Mesenchymal stem cell (in vitro differentiated cells and primary cell): ENCODE measurements at regions not wholly inside any gene's neighbourhood (a gene's known extent, or its start where the extent isn't known, plus 50 kb on each side); places are given as distances from the start of the nearest gene placed in this dataset.

ENCODE experiments used
- DNase-seq: peaks from one replicate; pipeline ENCODE4 v3.0.0-alpha.2; 2013
- H2AFZ ChIP-seq: one replicate; pipeline ENCODE4 v1.6.1; 2013; ENCODE audit warnings: low read depth, mild to moderate bottlenecking, control low read depth, inconsistent platforms, low read length, moderate library complexity
- H2AK5ac ChIP-seq: 2 replicates; pipeline ENCODE4 v1.6.1; 2013; ENCODE audit warnings: low read length, moderate library complexity, mild to moderate bottlenecking, inconsistent platforms; ENCODE audit not compliant: severe bottlenecking
- H2BK120ac ChIP-seq: one replicate; pipeline ENCODE4 v1.6.1; 2013; ENCODE audit warnings: low read depth, mild to moderate bottlenecking, inconsistent platforms, low read length, moderate library complexity
- H2BK12ac ChIP-seq, 2 experiments: one replicate each; pipeline ENCODE4 v1.6.1; 2013; ENCODE audit warnings: inconsistent platforms in 2 of 2, low read length in 2 of 2, mild to moderate bottlenecking in 2 of 2, moderate library complexity in 2 of 2, control low read depth in 1 of 2
- H2BK15ac ChIP-seq: one replicate; pipeline ENCODE4 v1.6.1; 2013; ENCODE audit warnings: mild to moderate bottlenecking, low read depth, inconsistent platforms; ENCODE audit not compliant: poor library complexity, severe bottlenecking
- H2BK5ac ChIP-seq: 2 replicates; pipeline ENCODE4 v1.6.1; 2013; ENCODE audit warnings: low read depth, mild to moderate bottlenecking, low read length, control low read depth, inconsistent platforms; ENCODE audit not compliant: poor library complexity, severe bottlenecking
- H3K14ac ChIP-seq, 2 experiments: one replicate each; pipeline ENCODE4 v1.6.1; 2013; ENCODE audit warnings: inconsistent platforms in 2 of 2, low read length in 2 of 2, control low read depth in 1 of 2, mild to moderate bottlenecking in 1 of 2, moderate library complexity in 1 of 2
- H3K18ac ChIP-seq, 2 experiments: one replicate each; pipeline ENCODE4 v1.6.1; 2013; ENCODE audit warnings: inconsistent platforms in 2 of 2, low read length in 2 of 2, control low read depth in 1 of 2, low read depth in 1 of 2, mild to moderate bottlenecking in 1 of 2
- H3K23ac ChIP-seq, 2 experiments: one replicate each; pipeline ENCODE4 v1.6.1; 2013; ENCODE audit warnings: inconsistent platforms in 2 of 2, low read length in 2 of 2, mild to moderate bottlenecking in 2 of 2, moderate library complexity in 2 of 2, control low read depth in 1 of 2
- H3K27ac ChIP-seq: 2 replicates; pipeline ENCODE4 v1.5.1; 2013; ENCODE audit warnings: mild to moderate bottlenecking, moderate library complexity, low read length, control low read depth, inconsistent platforms; ENCODE audit not compliant: poor library complexity, severe bottlenecking
- H3K27me3 ChIP-seq, 2 experiments: 2 replicates each; pipeline versions ENCODE4 v1.6.1 to v1.7.0; 2013; ENCODE audit warnings: low read length in 2 of 2, mild to moderate bottlenecking in 2 of 2, moderate library complexity in 2 of 2, control low read depth in 1 of 2, inconsistent platforms in 1 of 2; ENCODE audit not compliant: control insufficient read depth in 1 of 2, insufficient read depth in 1 of 2
- H3K36me3 ChIP-seq, 2 experiments: 2 replicates each; pipeline versions ENCODE4 v1.6.1 to v1.7.0; 2013; ENCODE audit warnings: low read length in 2 of 2, control low read depth in 1 of 2, inconsistent platforms in 1 of 2, low read depth in 1 of 2, mild to moderate bottlenecking in 1 of 2; ENCODE audit not compliant: insufficient read depth in 2 of 2, control insufficient read depth in 1 of 2
- H3K4ac ChIP-seq, 2 experiments: one replicate each; pipeline ENCODE4 v1.6.1; 2013; ENCODE audit warnings: inconsistent platforms in 2 of 2, low read length in 2 of 2, mild to moderate bottlenecking in 2 of 2, moderate library complexity in 2 of 2, control low read depth in 1 of 2, low read depth in 1 of 2
- H3K4me1 ChIP-seq: 2 replicates; pipeline ENCODE4 v1.6.1; 2013; ENCODE audit warnings: low read depth, low read length, control low read depth; ENCODE audit not compliant: control insufficient read depth, insufficient read depth
- H3K4me2 ChIP-seq: 2 replicates; pipeline ENCODE4 v1.6.1; 2013; ENCODE audit warnings: low read length, mild to moderate bottlenecking, inconsistent platforms; ENCODE audit not compliant: poor library complexity, severe bottlenecking
- H3K4me3 ChIP-seq, 2 experiments: 2 replicates each; pipeline versions ENCODE4 v1.5.1 to v1.7.0; 2013; ENCODE audit warnings: low read length in 2 of 2, mild to moderate bottlenecking in 2 of 2, control low read depth in 1 of 2, low read depth in 1 of 2; ENCODE audit not compliant: insufficient read depth in 1 of 2
- H3K79me1 ChIP-seq: replicated peaks from 2 replicates; pipeline ENCODE4 v1.6.1; 2013; ENCODE audit warnings: mild to moderate bottlenecking, control low read depth, low read length, inconsistent platforms; ENCODE audit not compliant: poor library complexity, severe bottlenecking
- H3K9ac ChIP-seq: 2 replicates; pipeline ENCODE4 v1.7.0; 2013; ENCODE audit warnings: mild to moderate bottlenecking, low read length, moderate library complexity
- H3K9me3 ChIP-seq: 2 replicates; pipeline ENCODE4 v1.7.0; 2013; ENCODE audit warnings: mild to moderate bottlenecking, low read length; ENCODE audit not compliant: control insufficient read depth
- H4K8ac ChIP-seq: one replicate; pipeline ENCODE4 v1.6.1; 2013; ENCODE audit warnings: inconsistent platforms, mild to moderate bottlenecking, low read length, moderate library complexity
- H4K91ac ChIP-seq: one replicate; pipeline ENCODE4 v1.6.1; 2013; ENCODE audit warnings: mild to moderate bottlenecking, low read length, inconsistent platforms
- WGBS: methylation state at CpG from one replicate; pipeline ENCODE4 v1.1.7; 2013; ENCODE audit warnings: mixed read lengths; 5-methylcytosine and 5-hydroxymethylcytosine counted together

DNA sequence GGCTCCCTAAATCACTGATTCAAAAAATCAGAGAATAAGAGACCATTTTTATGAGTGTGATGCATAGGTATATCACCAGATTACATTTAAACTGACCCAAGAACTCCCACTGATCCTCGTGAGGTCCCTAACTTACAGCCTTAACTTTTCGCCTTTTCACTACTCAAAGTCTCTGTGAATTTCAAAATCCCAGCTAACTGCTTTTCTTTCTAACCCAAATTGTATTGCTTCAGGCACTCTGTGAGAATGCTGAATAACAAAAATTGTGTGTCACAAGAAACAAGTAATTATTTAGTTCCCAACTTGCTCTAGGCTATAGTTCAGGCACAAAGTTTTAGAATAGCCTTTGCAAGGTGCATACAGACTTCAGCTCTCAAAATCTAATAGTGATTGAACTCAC, 368.6 kb downstream of the CHSY3 start:
- H2BK15ac ChIP-seq: no peak overlapping the region

DNA sequence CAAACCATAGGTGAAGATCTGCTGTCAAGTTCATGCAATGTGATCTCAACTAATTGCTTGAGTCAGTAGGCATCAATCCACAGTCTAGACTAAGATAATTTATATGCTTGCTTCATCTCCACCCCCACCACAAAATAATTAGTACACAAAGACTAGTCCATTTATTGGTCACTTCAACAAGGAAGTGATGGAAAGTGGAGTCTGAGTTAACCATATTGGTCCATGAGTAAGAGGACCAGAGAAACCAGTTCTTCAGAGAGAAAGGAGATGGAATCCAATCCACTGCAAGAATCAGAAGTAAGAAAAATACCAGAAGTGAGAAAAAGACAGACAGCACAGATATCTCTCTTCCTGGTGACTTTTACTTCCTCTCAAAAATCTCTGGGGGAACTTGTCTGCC, 366.5 kb downstream of the CHSY3 start:
- no peak overlapping the region for H2AFZ ChIP-seq
- no peaks in the 10 kb centered on the region for H3K79me1 ChIP-seq
- H3K4me3 ChIP-seq: no peak overlapping the region
- no peak overlapping the region for H2BK5ac ChIP-seq
- H3K9me3 ChIP-seq: no peaks in the 10 kb centered on the region
- H3K4me1 ChIP-seq: no peaks in the 10 kb centered on the region
- no peak overlapping the region for H2AK5ac ChIP-seq
- no peak overlapping the region for H3K27ac ChIP-seq
- H3K23ac ChIP-seq: no peak overlapping the region
- H4K91ac ChIP-seq: no peak overlapping the region
- no peak for DNase-seq
- no peak overlapping the region for H4K8ac ChIP-seq
- H3K36me3 ChIP-seq: no peaks in the 10 kb centered on the region
- H3K9ac ChIP-seq: no peak overlapping the region
- no peak overlapping the region for H3K4me2 ChIP-seq
- no peak overlapping the region for H3K14ac ChIP-seq
- H3K4ac ChIP-seq: no peak overlapping the region
- H2BK15ac ChIP-seq: no peak overlapping the region
- no peak overlapping the region for H3K18ac ChIP-seq
- H2BK120ac ChIP-seq: no peak overlapping the region
- no peak overlapping the region for H2BK12ac ChIP-seq
- H3K27me3 ChIP-seq: no peaks in the 10 kb centered on the region

More for the DNA sequence above, 368.6 kb downstream of the CHSY3 start:
- H3K14ac ChIP-seq: no peak overlapping the region
- 63% methylated on average over 2 of the region's 2 CpGs for WGBS
- H4K8ac ChIP-seq: no peak overlapping the region
- H3K4me3 ChIP-seq: no peak overlapping the region
- H3K23ac ChIP-seq: no peak overlapping the region
- no peak for DNase-seq
- no peak overlapping the region for H2AK5ac ChIP-seq
- H2AFZ ChIP-seq: no peak overlapping the region
- H3K9ac ChIP-seq: no peak overlapping the region
- no peak overlapping the region for H2BK120ac ChIP-seq
- no peak overlapping the region for H3K27ac ChIP-seq
- H3K9me3 ChIP-seq: no peaks in the 10 kb centered on the region
- H3K27me3 ChIP-seq: peaks cover 0 to 3% of the 10 kb centered on the region in 2 experiments
- H3K4me1 ChIP-seq: no peaks in the 10 kb centered on the region
- H3K36me3 ChIP-seq: no peaks in the 10 kb centered on the region
- H4K91ac ChIP-seq: no peak overlapping the region
- H2BK5ac ChIP-seq: no peak overlapping the region
- no peak overlapping the region for H3K18ac ChIP-seq
- H3K79me1 ChIP-seq: no peaks in the 10 kb centered on the region
- H3K4ac ChIP-seq: no peak overlapping the region
- no peak overlapping the region for H3K4me2 ChIP-seq
- no peak overlapping the region for H2BK12ac ChIP-seq

DNA sequence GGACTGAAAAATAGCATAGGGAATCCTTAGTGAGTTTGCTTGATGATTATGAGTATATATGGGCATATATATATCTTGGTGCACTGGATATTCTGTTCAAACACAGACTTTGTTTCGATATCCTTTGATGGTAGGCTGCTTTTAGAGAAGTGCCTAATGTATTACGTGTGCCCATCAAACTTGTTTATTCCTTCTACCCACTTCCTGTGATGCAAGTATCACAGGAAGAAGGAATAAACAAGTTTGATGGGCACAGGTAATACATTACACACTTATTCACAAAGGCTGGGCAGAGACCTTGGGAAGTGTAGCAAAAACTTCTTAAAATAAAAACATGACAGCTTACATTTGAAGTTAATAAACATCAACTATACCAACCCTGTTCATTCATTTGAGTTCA, 364.2 kb downstream of the CHSY3 start:
- no peak overlapping the region for H3K4ac ChIP-seq
- no peaks in the 10 kb centered on the region for H3K79me1 ChIP-seq
- no peak overlapping the region for H2BK120ac ChIP-seq
- H3K9me3 ChIP-seq: no peaks in the 10 kb centered on the region
- H2BK12ac ChIP-seq: no peak overlapping the region
- H4K8ac ChIP-seq: no peak overlapping the region
- H3K4me3 ChIP-seq: no peak overlapping the region
- no peak overlapping the region for H3K9ac ChIP-seq
- DNase-seq: peak; percentile 2
- 70% methylated on average over 2 of the region's 2 CpGs for WGBS
- H3K27ac ChIP-seq: no peak overlapping the region
- no peaks in the 10 kb centered on the region for H3K27me3 ChIP-seq
- no peak overlapping the region for H3K14ac ChIP-seq
- no peak overlapping the region for H3K4me2 ChIP-seq
- no peak overlapping the region for H3K18ac ChIP-seq
- H2AFZ ChIP-seq: no peak overlapping the region
- no peak overlapping the region for H3K23ac ChIP-seq
- no peaks in the 10 kb centered on the region for H3K4me1 ChIP-seq
- H2BK15ac ChIP-seq: no peak overlapping the region
- H3K36me3 ChIP-seq: no peaks in the 10 kb centered on the region
- H2AK5ac ChIP-seq: no peak overlapping the region
- H4K91ac ChIP-seq: no peak overlapping the region
- H2BK5ac ChIP-seq: no peak overlapping the region

DNA sequence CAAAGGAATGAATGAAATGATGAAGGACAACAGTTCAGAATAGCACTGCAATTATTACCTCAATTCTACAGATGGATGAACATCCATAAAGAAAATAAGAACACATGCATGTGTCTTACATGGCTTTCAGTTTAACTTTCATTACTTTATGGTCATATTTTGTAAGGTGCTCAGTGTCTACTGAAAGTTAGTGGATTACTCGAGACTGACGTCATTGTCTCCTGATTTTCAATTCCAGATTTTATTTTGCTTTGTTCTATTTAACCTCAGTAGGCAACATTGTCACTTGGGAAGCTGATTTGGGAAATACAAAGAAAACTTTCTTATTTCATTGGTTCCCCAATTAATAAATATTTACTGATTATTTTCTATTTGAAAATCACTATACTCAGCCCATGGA, 363.7 kb downstream of the CHSY3 start:
- Histone ChIP-seq H3K27me3 (no peaks in the 10 kb centered on the region), H2BK15ac (no peak overlapping the region), H3K4ac (no peak overlapping the region), H3K4me1 (no peaks in the 10 kb centered on the region), H3K4me2 (no peak overlapping the region), H3K9me3 (no peaks in the 10 kb centered on the region), H3K27ac (no peak overlapping the region), H2BK120ac (no peak overlapping the region), H2AFZ (no peak overlapping the region), H4K8ac (no peak overlapping the region), H3K14ac (no peak overlapping the region), H4K91ac (no peak overlapping the region), H3K36me3 (no peaks in the 10 kb centered on the region), H3K23ac (no peak overlapping the region), H2AK5ac (no peak overlapping the region), H3K79me1 (no peaks in the 10 kb centered on the region), H2BK12ac (no peak overlapping the region), H2BK5ac (no peak overlapping the region), H3K9ac (no peak overlapping the region), H3K18ac (no peak overlapping the region), H3K4me3 (no peak overlapping the region)
- 80% methylated on average over 1 of the region's 2 CpGs for WGBS
- DNase-seq: no peak
